Kidney (tissue), 13 donors: ENCODE measurements at regions not wholly inside any gene's neighbourhood (a gene's known extent, or its start where the extent isn't known, plus 50 kb on each side); places are given as distances from the start of the nearest gene placed in this dataset.

Source experiments
- DNase-seq, 5 donors: peaks; one replicate each; pipeline ENCODE4 v3.0.0-alpha.2; 2013 to 2020
- FAIRE-seq: peaks from 2 replicates; lab custom pipeline; 2012; peaks lifted over from hg19 to GRCh38; lab: Jason Lieb, UNC
- H3K27ac ChIP-seq, 2 donors: one replicate each; pipeline ENCODE4 v1.7.0; 2013; ENCODE audit warnings: low read depth in 2 of 2, low read length in 2 of 2, inconsistent platforms in 1 of 2
- H3K27me3 ChIP-seq: one replicate; pipeline ENCODE4 v1.7.1; 2013; ENCODE audit warnings: low read length, inconsistent platforms; ENCODE audit not compliant: control insufficient read depth, insufficient read depth
- H3K36me3 ChIP-seq, 3 donors: one replicate each; pipeline versions ENCODE4 v1.7.0 to v1.7.1; 2013; ENCODE audit warnings: low read length in 3 of 3, control low read depth in 1 of 3, inconsistent platforms in 1 of 3; ENCODE audit not compliant: insufficient read depth in 3 of 3, control insufficient read depth in 2 of 3
- H3K4me1 ChIP-seq, 3 donors: one replicate each; pipeline versions ENCODE4 v1.7.0 to v1.7.1; 2013; ENCODE audit warnings: low read length in 3 of 3, inconsistent platforms in 1 of 3, low read depth in 1 of 3; ENCODE audit not compliant: control insufficient read depth in 2 of 3, insufficient read depth in 2 of 3
- H3K4me3 ChIP-seq, 3 donors: one replicate each; pipeline versions ENCODE4 v1.7.0 to v1.8.1; 2013; ENCODE audit warnings: low read length in 3 of 3, control low read depth in 1 of 3, inconsistent platforms in 1 of 3
- H3K9ac ChIP-seq, 3 donors: one replicate each; pipeline versions ENCODE4 v1.7.0 to v1.7.1; 2013; ENCODE audit warnings: low read length in 3 of 3, control low read depth in 1 of 3, inconsistent platforms in 1 of 3
- H3K9me3 ChIP-seq, 3 donors: one replicate each; pipeline versions ENCODE4 v1.7.0 to v1.7.1; 2013; ENCODE audit warnings: low read length in 3 of 3, control low read depth in 1 of 3, inconsistent platforms in 1 of 3; ENCODE audit not compliant: control insufficient read depth in 2 of 3, insufficient read depth in 1 of 3
- intact Hi-C: fragments of 100-400 bp; cut with DNase I; formaldehyde crosslinking; loops from one replicate; pipeline ENCODE4 v1.11.1; 2022
- TF ChIP-seq, protein P1 (sequence below): IDR thresholded peaks from 3 replicates; pipeline ENCODE4 v1.5.1; 2012; ENCODE audit warnings: mild to moderate bottlenecking, moderate library complexity, borderline replicate concordance; ENCODE audit not compliant: insufficient read depth; ENCODE audit errors: extremely low read depth
- donor health status: control.
- donor health status: control.
- donor health status: control.
- donor health status: control.
- donor health status: control.
- donor health status: DM: yes; HTN: yes; CAD: no.
- donor health status: Normal renal cell carcinoma (clear cell type).

DNA sequence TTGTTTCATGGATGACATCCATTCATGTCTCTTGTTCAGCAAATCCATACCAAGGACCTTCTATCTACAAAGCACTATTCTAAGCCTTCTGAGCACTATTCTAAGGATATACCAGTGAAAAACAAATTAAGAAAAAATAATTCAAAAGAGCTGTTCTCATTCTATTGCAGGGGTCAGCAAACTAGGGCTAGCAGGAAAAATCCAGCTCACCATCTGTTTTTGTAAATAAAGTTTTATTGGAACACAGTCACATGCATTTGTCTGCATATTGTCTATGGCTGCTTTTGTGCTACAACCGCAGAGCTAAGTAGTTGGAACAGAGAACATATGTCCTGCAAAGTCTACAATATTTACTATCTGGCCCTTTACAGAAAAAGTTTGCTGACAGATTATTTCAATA is 222.7 kb upstream of the DYNLRB2 start:
- H3K9me3 ChIP-seq: no peaks in the 10 kb centered on the region
- DNase-seq (no peak), FAIRE-seq (no peak)
- H3K4me1 ChIP-seq: no peaks in the 10 kb centered on the region
- intact Hi-C loops: no loop called here
- no peaks in the 10 kb centered on the region for H3K27me3 ChIP-seq
- no peak overlapping the region for H3K9ac ChIP-seq
- no peaks in the 10 kb centered on the region for H3K36me3 ChIP-seq
- H3K27ac ChIP-seq: no peak overlapping the region
- TF ChIP-seq, protein P1, sequence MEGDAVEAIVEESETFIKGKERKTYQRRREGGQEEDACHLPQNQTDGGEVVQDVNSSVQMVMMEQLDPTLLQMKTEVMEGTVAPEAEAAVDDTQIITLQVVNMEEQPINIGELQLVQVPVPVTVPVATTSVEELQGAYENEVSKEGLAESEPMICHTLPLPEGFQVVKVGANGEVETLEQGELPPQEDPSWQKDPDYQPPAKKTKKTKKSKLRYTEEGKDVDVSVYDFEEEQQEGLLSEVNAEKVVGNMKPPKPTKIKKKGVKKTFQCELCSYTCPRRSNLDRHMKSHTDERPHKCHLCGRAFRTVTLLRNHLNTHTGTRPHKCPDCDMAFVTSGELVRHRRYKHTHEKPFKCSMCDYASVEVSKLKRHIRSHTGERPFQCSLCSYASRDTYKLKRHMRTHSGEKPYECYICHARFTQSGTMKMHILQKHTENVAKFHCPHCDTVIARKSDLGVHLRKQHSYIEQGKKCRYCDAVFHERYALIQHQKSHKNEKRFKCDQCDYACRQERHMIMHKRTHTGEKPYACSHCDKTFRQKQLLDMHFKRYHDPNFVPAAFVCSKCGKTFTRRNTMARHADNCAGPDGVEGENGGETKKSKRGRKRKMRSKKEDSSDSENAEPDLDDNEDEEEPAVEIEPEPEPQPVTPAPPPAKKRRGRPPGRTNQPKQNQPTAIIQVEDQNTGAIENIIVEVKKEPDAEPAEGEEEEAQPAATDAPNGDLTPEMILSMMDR: no peak
- H3K4me3 ChIP-seq: no peak overlapping the region

DNA sequence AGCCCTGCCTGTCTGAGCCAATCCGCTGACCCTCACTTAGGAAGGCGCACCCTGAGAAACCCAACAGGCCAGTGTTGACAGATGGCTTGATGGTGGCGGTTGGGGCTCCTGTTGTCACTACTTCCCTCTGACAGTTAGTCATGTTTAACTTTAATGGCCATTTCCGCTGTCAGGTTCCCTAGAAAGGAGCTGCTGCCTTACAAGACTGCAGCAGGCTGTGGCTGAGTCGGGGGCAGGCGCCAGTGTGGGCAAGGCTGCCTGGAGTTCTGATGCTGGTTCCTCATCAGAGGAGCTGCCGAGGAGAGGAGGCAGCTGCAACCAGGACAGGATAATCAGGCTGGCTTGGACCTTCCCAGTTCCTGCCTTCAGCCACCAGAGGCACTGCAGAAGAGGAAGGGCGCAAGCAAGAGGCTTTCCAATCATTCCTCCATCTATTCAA is 223.2 kb upstream of the DYNLRB2 start:
- Histone ChIP-seq H3K9me3 (no peaks in the 10 kb centered on the region), H3K9ac (no peak overlapping the region), H3K4me3 (no peak overlapping the region), H3K27me3 (no peaks in the 10 kb centered on the region), H3K27ac (no peak overlapping the region), H3K36me3 (no peaks in the 10 kb centered on the region), H3K4me1 (no peaks in the 10 kb centered on the region)
- DNase-seq: peak in 2 of 5 donors; percentile 15 to 33
- TF ChIP-seq, protein P1: no peak
- intact Hi-C loops: no loop called here
- FAIRE-seq: no peak

GRCh38 chr16:80317116-80317515 is 223.7 kb upstream of the DYNLRB2 start:
- no peak overlapping the region for H3K9ac ChIP-seq
- DNase-seq (no peak), FAIRE-seq (no peak)
- TF ChIP-seq, protein P1: no peak
- no peaks in the 10 kb centered on the region for H3K4me1 ChIP-seq
- H3K9me3 ChIP-seq: no peaks in the 10 kb centered on the region
- no peak overlapping the region for H3K4me3 ChIP-seq
- no peak overlapping the region for H3K27ac ChIP-seq
- H3K36me3 ChIP-seq: no peaks in the 10 kb centered on the region
- intact Hi-C loops: no loop called here
- H3K27me3 ChIP-seq: no peaks in the 10 kb centered on the region

GRCh38 chr16:80314042-80314441 is 226.8 kb upstream of the DYNLRB2 start:
- FAIRE-seq: no peak

More at GRCh38 chr16:80314042-80314441, 226.8 kb upstream of the DYNLRB2 start:
- H3K4me1 ChIP-seq: no peaks in the 10 kb centered on the region
- TF ChIP-seq, protein P1: no peak
- H3K9me3 ChIP-seq: no peaks in the 10 kb centered on the region
- H3K9ac ChIP-seq: no peak overlapping the region
- no peak overlapping the region for H3K4me3 ChIP-seq
- H3K27me3 ChIP-seq: no peaks in the 10 kb centered on the region
- H3K27ac ChIP-seq: no peak overlapping the region
- no peak for DNase-seq
- no peaks in the 10 kb centered on the region for H3K36me3 ChIP-seq
- intact Hi-C loops: no loop called here
